Activated T-cell treated with anti-CD3 and anti-CD28 coated beads, Interleukin-2, amount 50 U/mL, for 4 hours (primary cell): ENCODE measurements at regions not wholly inside any gene's neighbourhood (a gene's known extent, or its start where the extent isn't known, plus 50 kb on each side); places are given as distances from the start of the nearest gene placed in this dataset.

Source experiments
- ATAC-seq, 2 donors: fragments of 200-7000 bp; cut with Tn5 transposase; one replicate each; pipeline ENCODE4 v1.10.0; 2021
- DNase-seq: peaks from one replicate; pipeline ENCODE4 v3.0.0-alpha.2; 2020
- H3K27me3 Mint-ChIP-seq: one replicate; pipeline ENCODE4 v1.8.0; 2021; ENCODE audit warnings: low read depth, mixed read lengths
- H3K36me3 Mint-ChIP-seq: one replicate; pipeline ENCODE4 v1.8.0; 2022; ENCODE audit warnings: mixed read lengths; ENCODE audit not compliant: insufficient read depth
- H3K4me1 Mint-ChIP-seq: one replicate; pipeline ENCODE4 v1.8.0; 2021; ENCODE audit warnings: low read depth, mixed read lengths
- H3K4me3 Mint-ChIP-seq: one replicate; pipeline ENCODE4 v1.8.0; 2021; ENCODE audit warnings: mild to moderate bottlenecking, moderate library complexity, mixed read lengths
- H3K9me3 Mint-ChIP-seq: one replicate; pipeline ENCODE4 v1.8.0; 2021; ENCODE audit warnings: mixed read lengths

DNA sequence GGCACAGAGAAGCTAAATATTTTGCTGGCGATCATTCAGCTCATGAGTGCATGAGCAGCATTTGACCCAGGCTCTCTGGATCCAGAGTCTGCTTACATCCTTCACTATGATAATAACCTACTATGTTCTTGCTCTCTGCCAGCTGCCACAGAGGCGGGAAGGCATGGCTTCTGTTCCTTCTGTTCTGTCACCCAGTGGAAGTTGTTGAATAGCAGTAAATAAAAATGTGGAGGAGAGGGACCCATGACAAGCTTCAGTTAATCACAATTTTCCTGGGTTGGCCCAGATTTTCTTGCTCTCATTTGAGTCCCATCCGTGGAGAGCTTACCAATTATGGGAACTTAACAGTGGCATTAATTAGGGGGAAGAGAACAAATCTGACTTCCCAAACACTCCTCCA lies 250.1 kb upstream of the NOCT start:
- ATAC-seq (no peak), DNase-seq (no peak)
- H3K4me1 Mint-ChIP-seq: no peaks in the 10 kb centered on the region
- H3K9me3 Mint-ChIP-seq: no peaks in the 10 kb centered on the region
- H3K36me3 Mint-ChIP-seq: no peaks in the 10 kb centered on the region
- no peaks in the 10 kb centered on the region for H3K27me3 Mint-ChIP-seq
- no peak overlapping the region for H3K4me3 Mint-ChIP-seq

DNA sequence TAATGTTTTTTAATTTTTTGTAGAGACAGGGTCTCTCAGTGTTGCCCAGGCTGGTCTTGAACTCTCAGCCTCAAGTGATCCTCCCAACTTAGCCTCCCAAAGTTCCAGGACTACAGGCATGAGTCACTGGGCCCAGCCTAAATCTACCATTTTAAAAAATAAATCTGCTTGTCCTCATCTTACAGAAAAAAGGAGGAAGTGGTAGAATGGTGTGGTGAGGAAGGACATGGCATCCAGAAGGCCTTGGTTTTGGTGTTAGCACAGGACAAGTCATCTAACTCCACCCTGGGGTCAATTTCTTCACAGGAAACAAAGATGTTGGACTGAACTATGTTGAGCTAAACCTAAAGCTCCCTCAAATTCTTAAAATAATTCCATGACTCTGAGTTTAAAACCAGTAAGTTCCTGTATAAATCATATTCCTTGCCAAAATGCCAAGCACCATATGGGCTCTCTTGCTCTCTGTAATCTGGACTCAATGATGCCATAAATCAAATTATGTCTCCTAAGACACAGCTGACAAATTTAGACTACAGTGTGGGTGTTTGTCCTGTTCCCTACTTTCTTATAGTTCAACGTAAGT lies 253.9 kb upstream of the NOCT start:
- DNase-seq (no peak), ATAC-seq (no peak)
- Mint-ChIP-seq H3K4me1 (no peaks in the 10 kb centered on the region), H3K9me3 (no peaks in the 10 kb centered on the region), H3K36me3 (no peaks in the 10 kb centered on the region), H3K27me3 (no peaks in the 10 kb centered on the region), H3K4me3 (no peak overlapping the region)

DNA sequence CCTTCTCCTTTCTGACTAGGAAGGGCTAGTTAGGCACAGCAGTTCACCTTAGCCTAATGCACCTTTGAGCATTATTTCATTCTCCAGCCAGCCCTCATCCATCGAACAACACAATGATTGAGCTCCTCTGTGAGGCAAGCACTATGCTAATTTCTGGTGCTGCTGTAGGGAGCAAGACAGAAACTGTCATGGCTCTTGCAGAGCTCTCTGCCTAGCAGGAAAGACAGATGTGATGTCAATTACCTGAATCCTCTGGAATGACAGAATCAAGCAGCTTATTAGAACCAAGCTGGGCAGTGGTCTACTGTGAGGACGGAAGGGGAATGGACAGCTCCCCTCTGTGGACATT lies 256.1 kb upstream of the NOCT start:
- DNase-seq: no peak
- Mint-ChIP-seq H3K4me1 (no peaks in the 10 kb centered on the region), H3K9me3 (no peaks in the 10 kb centered on the region), H3K27me3 (no peaks in the 10 kb centered on the region), H3K36me3 (no peaks in the 10 kb centered on the region), H3K4me3 (no peak overlapping the region)
- ATAC-seq: no peak

DNA sequence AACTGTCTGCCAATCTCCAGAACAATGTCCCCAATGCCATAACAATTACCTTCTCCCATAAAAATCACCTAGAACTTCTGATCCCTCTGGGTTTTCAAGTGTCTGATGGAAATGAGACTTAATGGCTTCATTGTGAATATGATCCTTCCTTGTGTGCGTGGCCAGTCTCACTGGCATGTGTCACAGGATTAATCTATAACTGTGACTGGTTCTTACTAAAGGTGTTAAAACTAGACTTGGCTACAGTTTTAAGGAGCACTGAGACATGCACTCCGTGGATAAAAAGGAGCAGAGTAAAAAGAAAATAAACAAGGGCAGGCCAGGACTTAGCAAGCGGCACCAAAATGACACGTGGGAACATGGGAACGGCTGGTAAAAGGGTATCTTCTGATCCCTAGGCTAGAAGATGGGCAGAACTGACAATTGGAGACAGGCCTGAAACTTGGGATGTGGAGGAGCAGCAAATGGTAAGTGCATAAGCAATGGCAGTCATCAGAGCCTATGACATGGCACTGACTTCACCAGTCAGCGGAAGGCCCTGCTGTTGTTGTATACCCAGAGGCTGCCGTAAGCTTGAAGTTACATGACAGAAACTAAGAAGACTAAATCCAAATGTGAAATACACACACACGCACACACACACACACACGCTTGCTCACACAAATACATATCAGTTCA lies 256.6 kb upstream of the NOCT start:
- DNase-seq (no peak), ATAC-seq (no peak)
- no peaks in the 10 kb centered on the region for H3K9me3 Mint-ChIP-seq
- no peaks in the 10 kb centered on the region for H3K4me1 Mint-ChIP-seq
- no peaks in the 10 kb centered on the region for H3K36me3 Mint-ChIP-seq
- no peaks in the 10 kb centered on the region for H3K27me3 Mint-ChIP-seq
- H3K4me3 Mint-ChIP-seq: no peak overlapping the region

DNA sequence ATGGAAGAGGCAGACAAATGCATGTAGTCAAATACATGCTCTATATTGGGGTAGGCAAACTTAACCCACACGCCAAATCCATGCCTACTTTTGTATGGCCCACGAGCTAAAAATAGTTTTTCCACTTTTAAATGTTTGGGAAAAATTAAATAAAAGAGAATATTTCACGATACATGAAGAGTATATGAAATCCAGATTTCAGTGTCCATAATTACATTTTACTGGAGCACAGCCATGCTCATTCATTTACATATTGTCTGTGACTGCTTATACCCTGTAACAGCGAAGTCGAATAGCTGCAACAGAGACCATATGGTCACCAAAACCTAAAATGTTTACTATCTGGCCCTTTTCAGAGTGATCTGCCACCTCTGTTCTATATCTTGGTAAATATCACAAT lies 257.4 kb upstream of the NOCT start:
- no peaks in the 10 kb centered on the region for H3K36me3 Mint-ChIP-seq
- peaks cover 4% of the 10 kb centered on the region for H3K9me3 Mint-ChIP-seq
- DNase-seq (no peak), ATAC-seq (no peak)
- no peaks in the 10 kb centered on the region for H3K4me1 Mint-ChIP-seq
- H3K4me3 Mint-ChIP-seq: no peak overlapping the region
- no peaks in the 10 kb centered on the region for H3K27me3 Mint-ChIP-seq

DNA sequence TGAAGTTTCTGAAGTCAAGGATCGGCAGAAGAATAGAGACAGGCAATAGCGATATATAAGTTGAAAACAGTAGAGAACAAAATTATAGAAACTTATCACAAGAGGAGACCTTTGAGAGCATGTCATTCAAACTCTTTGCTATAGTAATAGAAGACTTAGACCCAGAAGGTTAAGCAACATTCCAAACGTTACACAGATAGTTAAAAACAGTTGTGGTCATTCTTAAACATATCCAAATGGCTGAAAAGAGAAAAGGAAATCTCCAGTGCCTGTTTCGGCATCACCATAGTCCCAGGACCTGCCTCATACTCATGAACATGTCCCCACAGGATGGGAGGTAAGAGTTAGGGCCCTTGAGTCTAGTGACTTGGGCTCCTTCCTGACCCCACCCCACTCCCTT lies 258.1 kb upstream of the NOCT start:
- H3K9me3 Mint-ChIP-seq: peaks cover 6% of the 10 kb centered on the region
- no peaks in the 10 kb centered on the region for H3K4me1 Mint-ChIP-seq
- ATAC-seq: no peak
- H3K36me3 Mint-ChIP-seq: no peaks in the 10 kb centered on the region
- H3K4me3 Mint-ChIP-seq: no peak overlapping the region
- DNase-seq: no peak
- no peaks in the 10 kb centered on the region for H3K27me3 Mint-ChIP-seq

DNA sequence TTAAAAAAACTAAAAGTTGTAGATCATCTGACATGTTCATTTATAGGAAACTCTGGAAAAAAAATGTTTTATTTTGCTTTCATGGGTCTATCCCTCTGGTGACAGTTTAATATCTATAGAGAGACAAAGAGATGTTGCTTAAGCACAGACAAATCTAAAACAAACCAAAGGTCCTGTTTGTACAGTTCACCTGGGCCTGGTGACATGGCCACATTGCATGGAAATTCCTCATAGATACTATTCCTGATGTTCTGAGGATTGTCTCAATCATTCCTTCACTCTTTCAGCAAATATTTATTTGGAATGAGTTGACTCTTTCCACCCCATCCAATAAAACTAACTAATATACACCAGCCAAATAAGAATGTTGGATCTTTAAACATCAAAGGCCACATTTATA lies 259.1 kb upstream of the NOCT start:
- no peaks in the 10 kb centered on the region for H3K27me3 Mint-ChIP-seq
- H3K36me3 Mint-ChIP-seq: no peaks in the 10 kb centered on the region

DNA sequence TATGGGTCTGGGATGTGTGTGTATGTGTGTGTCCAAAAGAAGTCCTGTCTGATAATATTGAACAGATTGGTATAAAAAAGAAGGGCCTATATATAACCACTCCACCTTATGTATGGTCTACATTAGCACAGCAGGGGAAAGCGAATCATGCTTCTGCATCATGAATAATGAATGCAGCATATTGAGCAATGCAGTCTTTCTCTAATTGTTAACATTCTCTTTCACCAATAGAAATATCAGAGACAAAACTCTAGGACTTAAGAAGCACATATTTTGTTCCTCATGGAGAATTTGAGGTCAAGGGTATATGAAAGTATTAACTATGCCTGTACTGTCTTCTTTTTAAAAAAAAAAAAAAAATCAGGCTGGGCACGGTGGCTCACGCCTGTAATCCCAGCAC lies 264.3 kb upstream of the NOCT start:
- H3K27me3 Mint-ChIP-seq: no peaks in the 10 kb centered on the region
- no peaks in the 10 kb centered on the region for H3K4me1 Mint-ChIP-seq
- H3K36me3 Mint-ChIP-seq: no peaks in the 10 kb centered on the region
- H3K4me3 Mint-ChIP-seq: no peak overlapping the region
- no peak for DNase-seq
- no peak for ATAC-seq
- peaks cover 6% of the 10 kb centered on the region for H3K9me3 Mint-ChIP-seq

More for the DNA sequence above, 259.1 kb upstream of the NOCT start:
- H3K4me1 Mint-ChIP-seq: no peaks in the 10 kb centered on the region
- ATAC-seq (no peak), DNase-seq (no peak)
- no peak overlapping the region for H3K4me3 Mint-ChIP-seq
- peaks cover 6% of the 10 kb centered on the region for H3K9me3 Mint-ChIP-seq

DNA sequence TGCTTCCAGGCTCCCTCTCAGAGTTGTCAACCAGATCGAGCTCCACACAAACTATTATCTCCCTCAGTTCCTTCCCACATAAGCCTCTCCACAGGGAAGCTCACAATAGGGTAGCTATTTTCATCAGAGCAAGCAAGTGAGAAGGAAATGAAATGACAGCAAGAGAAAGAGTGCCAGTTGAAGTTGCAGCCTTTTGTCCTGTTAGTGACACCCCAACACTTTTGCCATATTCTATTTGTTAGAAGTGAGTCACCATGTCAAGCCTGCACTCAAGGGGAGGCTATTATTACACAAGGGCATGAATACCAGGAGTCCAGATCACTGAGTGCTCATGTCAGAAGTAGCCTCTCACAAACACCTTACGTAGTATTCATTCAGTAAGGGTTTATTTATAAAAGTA lies 266.3 kb upstream of the NOCT start:
- Mint-ChIP-seq H3K27me3 (no peaks in the 10 kb centered on the region), H3K36me3 (no peaks in the 10 kb centered on the region), H3K4me1 (no peaks in the 10 kb centered on the region), H3K4me3 (no peak overlapping the region), H3K9me3 (peaks cover 6% of the 10 kb centered on the region)
- no peak for DNase-seq
- ATAC-seq: no peak

DNA sequence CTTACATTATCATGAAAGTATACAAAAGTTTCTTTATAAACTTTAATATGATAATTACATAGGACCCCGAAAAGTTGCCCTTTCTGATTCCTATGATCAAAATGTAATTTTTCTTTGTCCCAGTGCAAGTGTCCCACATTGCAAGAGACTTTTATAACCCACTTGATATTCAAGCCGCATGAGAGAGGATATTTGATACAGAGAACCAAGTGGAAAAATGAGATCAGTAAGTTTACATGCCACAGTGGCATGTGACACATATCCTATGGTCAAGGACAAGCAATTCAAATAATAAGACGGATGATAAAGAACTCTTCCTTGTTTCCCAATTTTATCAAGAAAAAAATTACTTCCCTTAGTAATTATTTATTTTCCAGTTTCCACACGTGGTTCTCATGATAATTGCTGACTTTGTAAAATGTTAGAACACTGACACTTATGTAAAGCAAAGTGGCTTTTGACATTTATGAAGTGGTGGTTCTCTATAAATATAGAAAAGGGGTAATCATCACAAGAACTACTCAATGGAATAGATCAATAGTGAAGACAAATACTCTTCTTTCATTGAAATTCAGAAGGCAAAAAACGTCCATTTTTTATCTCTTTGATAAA lies 273.7 kb upstream of the NOCT start:
- Mint-ChIP-seq H3K27me3 (no peaks in the 10 kb centered on the region), H3K9me3 (peaks cover 8% of the 10 kb centered on the region), H3K4me3 (no peak overlapping the region), H3K4me1 (no peaks in the 10 kb centered on the region), H3K36me3 (no peaks in the 10 kb centered on the region)
- ATAC-seq: no peak
- no peak for DNase-seq

DNA sequence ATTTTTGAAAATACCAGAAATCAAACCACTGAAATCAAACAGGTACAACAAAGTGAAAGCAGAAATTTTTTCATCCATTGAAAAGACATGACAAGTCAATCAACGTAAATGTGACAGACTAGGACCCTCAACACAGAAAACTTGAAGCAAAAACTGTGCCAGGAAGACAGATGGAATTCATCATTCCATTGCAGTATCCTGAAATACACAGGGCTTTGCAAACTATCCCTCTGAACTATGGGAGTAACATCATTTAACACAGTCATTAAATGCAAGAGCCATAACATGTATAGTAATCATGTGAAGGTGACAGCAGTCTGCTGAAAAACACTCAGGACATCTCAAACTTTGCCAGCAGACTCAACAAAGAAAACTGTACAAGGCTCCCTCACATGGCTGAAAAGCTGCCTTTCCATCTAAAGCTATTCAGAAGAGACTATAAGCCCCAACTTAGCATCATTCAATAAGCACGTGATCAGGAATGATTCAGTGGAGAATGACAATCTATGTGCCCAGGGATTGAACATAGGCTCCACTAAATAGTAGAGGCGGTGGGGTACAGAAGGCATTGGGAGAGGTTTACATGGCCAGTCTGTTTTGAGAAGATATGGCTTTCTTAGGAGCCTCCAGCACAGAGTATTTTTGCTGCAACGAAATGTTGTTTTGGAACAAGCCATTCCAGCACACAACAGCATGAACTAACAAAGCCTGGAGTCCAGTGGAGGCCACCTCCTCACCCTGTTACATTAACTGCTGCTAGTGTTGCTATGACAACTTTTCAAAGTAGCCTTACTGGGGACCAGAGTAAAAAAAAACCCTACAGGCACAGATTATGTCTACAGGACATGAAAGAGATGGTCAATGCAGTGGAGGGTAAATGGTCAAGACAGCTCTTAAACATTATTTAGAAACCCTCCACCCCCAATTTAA lies 274.5 kb upstream of the NOCT start:
- Mint-ChIP-seq H3K9me3 (peaks cover 8% of the 10 kb centered on the region), H3K27me3 (no peaks in the 10 kb centered on the region), H3K4me3 (no peak overlapping the region), H3K4me1 (no peaks in the 10 kb centered on the region), H3K36me3 (no peaks in the 10 kb centered on the region)
- DNase-seq: no peak
- ATAC-seq: no peak

DNA sequence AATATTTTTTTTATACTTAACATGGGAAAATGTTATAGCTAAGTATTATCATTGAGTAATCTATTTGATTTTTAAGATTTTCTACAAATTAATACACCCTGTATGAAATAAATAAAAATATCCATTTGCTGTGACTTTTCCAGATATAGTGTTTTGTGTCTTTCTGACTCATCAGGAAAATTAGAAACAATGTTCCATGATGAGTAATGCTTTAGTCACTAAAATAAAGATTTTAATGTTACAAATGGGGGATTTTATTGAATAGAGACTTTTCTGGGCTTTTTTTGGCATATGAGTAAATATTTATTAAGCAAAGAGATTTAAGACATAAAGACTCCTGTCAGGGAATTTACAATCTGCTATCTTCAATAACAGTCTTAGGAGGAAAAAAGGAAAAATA lies 279.2 kb upstream of the NOCT start:
- DNase-seq (no peak), ATAC-seq (no peak)
- Mint-ChIP-seq H3K4me1 (no peaks in the 10 kb centered on the region), H3K27me3 (no peaks in the 10 kb centered on the region), H3K4me3 (no peak overlapping the region), H3K36me3 (no peaks in the 10 kb centered on the region), H3K9me3 (peaks cover 8% of the 10 kb centered on the region)

DNA sequence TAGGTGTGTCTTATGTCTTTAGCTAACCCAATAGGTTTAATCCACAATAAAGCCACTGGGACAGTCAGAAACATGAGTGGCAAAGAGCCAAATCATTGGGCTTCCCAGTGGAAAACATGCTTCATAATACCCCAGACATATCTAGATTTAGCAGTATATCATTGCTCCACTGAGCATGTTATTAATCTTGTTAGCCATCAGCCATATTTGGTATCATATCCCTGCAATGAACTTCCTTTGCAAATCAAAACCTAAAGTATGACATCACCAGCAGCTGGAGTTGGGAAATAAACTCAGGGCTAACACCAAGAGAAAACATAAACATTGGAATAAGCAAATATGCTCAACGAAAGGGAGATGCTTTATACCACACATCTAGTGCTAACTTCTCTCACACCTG lies 280.8 kb upstream of the NOCT start:
- Mint-ChIP-seq H3K4me3 (no peak overlapping the region), H3K4me1 (no peaks in the 10 kb centered on the region), H3K9me3 (no peaks in the 10 kb centered on the region), H3K27me3 (no peaks in the 10 kb centered on the region), H3K36me3 (no peaks in the 10 kb centered on the region)
- DNase-seq (no peak), ATAC-seq (no peak)

DNA sequence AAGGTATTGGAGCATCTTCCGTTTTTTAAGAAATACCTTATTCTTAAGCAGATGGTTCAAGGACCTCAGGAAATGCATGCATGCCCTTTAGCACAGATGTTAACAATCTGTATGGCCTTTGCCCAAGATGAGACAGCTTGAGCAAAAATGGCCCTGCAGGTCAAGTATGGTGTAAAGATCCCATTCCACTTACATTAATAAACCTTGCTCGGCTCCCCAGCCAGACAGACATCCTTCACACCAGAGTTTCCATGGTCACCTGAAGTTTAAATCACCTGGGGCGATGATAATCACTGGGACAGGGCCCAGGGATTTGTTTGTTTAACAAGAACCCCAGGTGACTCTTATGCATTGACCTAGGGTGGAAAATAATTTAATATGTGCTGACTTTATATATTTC lies 287.0 kb upstream of the NOCT start:
- ATAC-seq: no peak
- no peak overlapping the region for H3K4me3 Mint-ChIP-seq
- DNase-seq: no peak
- no peaks in the 10 kb centered on the region for H3K4me1 Mint-ChIP-seq
- H3K9me3 Mint-ChIP-seq: no peaks in the 10 kb centered on the region
- H3K36me3 Mint-ChIP-seq: no peaks in the 10 kb centered on the region
- peaks cover 7% of the 10 kb centered on the region for H3K27me3 Mint-ChIP-seq

DNA sequence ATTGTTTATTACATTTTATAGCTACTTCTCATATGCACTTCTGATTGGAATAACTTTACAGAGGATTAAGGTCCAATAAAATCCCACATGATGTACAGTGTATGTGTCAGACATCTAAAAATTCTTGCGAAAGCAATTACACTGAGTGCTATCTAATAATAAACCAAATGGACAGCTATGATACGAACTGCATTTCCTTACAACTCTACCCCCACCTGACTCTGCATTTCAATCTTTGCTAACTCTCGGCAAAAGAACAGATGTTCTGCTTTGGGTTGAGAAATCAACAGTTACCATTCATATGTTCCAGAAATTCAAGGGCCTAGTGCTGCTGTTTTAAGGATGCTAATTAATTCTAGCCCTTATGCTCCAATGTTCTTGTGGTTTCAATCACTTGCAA lies 287.9 kb upstream of the NOCT start:
- no peaks in the 10 kb centered on the region for H3K9me3 Mint-ChIP-seq
- H3K4me1 Mint-ChIP-seq: no peaks in the 10 kb centered on the region
- peaks cover 7% of the 10 kb centered on the region for H3K27me3 Mint-ChIP-seq
- DNase-seq (no peak), ATAC-seq (no peak)
- no peaks in the 10 kb centered on the region for H3K36me3 Mint-ChIP-seq
- no peak overlapping the region for H3K4me3 Mint-ChIP-seq
